NCI-H1694 (cell line): ENCODE measurements at regions not wholly inside any gene's neighbourhood (a gene's known extent, or its start where the extent isn't known, plus 50 kb on each side); places are given as distances from the start of the nearest gene placed in this dataset.
"Not testable (repeated sequence)": the region's sequence is repeated elsewhere in the genome, so short reads cannot be mapped to it uniquely, and the experiment has no call there.

ENCODE experiments used
- DNase-seq: peaks from one replicate; lab custom pipeline; 2025; lab: John Stamatoyannopoulos, UW

- no peak for DNase-seq
Measured at GRCh38 chr6:135722190-135722589, 129.3 kb upstream of the PDE7B start.

DNA sequence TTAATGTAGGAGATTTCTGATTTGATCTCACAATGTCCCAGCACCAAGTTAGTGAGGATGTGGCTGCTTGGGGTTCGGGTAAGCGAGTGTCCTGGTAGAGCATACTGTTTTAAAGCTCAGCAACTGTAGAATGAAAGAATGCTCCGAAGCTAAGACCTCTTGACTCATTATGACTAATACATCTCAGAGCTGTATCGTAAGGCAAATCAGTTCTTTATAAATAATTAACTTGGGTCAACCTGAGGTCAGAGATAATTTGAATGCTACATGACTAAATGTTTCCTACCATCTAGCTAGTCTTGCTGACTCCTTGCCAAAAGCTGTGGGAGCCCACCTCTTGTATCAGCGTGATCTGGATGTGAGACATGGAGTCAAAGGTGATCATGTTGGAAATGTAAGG is 128.8 kb upstream of the PDE7B start:
- no peak for DNase-seq

- DNase-seq, result no peak
Measured at GRCh38 chr6:135728589-135728988, 122.9 kb upstream of the PDE7B start.

DNA sequence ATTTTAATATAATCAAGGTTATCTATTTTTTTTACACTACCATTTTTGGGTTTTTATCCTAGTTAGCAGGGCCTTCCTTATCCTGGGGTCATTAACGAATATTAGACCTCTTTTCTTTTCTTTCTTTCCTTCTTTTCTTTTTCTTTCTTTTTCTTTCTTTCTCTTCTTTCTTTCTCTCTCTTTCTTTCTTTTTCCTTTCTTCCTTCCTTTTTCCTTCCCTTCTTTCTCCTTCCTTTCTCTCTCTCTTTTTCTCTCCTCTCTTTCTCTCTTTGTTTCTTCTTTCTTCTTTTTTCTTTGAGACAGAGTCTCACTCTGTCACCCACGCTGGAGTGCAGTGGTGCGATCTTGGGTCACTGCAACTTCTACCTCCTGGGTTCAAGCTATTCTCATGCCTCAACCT is 120.4 kb upstream of the PDE7B start:
- DNase-seq, result no peak

DNA sequence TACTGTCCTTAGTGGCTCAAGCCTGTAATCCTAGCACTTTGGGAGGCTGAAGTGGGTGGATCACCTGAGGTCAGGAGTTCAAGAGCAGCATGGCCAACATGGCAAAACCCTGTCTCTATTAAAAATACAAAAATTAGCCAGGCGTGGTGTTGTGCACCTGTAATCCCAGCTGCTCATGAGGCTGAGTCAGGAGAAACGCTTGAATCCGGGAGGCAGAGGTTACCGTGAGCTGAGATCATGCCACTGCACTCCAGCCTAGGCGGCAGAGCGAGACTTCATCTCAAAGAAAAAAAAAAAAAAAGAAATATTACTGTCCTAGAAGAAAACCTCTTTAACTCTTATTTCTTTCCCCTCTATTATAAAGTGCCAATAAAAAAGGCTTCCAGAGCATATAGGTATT is 115.2 kb upstream of the PDE7B start:
- not testable (repeated sequence) for DNase-seq

DNA sequence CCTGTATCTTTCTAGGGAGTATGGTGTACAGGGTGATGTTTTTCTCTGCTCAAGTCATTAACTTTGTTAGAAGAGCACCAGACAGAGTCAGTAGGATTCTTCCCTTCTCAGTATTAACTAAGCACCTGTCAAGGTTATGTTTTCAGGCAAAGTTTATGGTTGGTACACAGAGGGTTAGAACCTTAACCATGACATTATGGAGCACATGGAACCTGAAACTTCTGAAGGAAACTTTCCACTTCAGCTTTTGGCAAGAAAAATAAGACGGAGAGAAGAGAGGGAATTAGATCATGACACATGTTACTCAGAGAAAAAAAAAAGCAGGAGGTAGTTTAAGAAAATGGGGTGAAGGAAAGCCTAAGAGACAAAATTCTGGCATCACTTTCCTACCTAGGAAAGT is 112.9 kb upstream of the PDE7B start:
- no peak for DNase-seq

- no peak for DNase-seq
Measured at GRCh38 chr6:135739288-135739687, 112.2 kb upstream of the PDE7B start.

DNA sequence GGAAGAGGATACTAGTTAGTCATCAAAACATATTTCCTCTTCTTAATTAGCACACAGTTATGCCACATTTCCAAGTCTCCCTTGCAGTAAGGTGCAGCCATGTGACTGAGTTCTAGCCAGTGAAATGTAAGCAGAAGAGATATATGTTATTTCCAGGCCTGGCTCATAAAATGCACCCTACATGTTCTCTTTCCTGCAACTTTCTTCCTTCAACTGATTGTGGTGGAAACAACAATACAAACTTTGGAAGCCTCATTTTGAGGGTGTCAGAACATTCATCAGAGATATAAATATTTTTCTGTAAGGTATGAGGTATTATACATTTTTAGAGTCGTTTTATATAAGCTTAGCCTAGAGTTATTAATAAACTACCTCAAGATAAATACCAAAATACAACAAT is 110.9 kb upstream of the PDE7B start:
- no peak for DNase-seq

GRCh38 chr6:135743476-135743875 is 108.0 kb upstream of the PDE7B start:
- DNase-seq, result no peak

DNA sequence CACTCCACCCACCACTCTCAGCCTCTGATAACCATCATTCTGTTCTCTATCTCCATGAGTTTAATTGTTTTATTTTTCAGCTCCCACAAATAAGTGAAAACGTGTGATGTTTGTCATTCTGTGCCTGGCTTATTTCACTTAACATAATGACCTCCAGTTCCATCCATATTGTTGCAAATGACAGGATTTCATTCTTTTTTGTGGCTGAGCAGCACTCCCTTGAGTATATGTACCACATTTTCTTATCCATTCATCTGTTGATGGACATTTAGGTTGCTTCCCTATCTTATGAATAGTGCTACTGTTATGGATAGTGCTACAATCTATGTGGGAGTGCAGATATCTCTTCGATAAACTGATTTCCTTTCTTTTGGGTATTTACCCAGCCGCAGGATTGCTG is 103.3 kb upstream of the PDE7B start:
- DNase-seq, result no peak

GRCh38 chr6:135750081-135750480 is 101.4 kb upstream of the PDE7B start:
- no peak for DNase-seq

GRCh38 chr6:135753196-135753595 is 98.3 kb upstream of the PDE7B start:
- no peak for DNase-seq

- no peak for DNase-seq
Measured at GRCh38 chr6:135759831-135760230, 91.7 kb upstream of the PDE7B start.

DNA sequence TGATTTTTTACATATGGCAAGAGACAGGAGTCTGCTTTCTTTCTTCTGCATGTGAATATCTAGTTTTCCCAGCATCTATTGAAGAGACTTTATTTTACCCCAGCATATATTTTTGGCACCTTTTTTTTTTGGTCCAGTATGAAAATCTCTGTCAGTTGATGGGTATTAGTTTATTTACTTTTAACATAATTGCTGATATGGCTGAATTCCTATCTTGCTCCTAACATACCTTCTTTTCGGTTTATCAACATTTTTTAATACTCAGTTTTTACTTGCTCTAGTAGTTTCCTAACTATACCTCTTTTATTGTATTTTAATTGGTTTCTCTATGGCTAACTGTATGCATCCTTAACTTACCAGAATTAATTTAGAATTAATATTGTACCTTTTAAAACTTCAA is 77.5 kb upstream of the PDE7B start:
- DNase-seq, result no peak

GRCh38 chr6:135779213-135779612 is 72.3 kb upstream of the PDE7B start:
- DNase-seq, result no peak

GRCh38 chr6:135780326-135780725 is 71.2 kb upstream of the PDE7B start:
- DNase-seq, result no peak

DNA sequence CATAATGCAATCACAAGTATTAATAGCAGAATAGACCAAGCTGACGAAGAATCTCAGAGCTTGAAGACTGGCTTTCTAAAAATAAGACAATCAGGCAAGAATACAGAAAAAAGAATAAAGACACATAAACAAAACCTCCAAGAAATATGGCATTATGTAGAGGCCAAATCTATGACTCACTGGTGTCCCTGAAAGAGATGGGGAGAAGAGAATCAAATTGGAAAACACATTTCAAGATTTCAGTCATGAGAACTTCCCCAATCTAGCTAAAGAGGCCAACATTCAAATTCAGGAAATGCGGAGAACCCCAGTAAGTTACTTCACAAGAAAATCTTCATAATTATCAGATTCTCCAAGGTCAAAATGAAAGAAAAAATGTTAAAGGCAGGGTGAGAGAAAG is 69.0 kb upstream of the PDE7B start:
- DNase-seq, result no peak

- peak; percentile 7 for DNase-seq
Measured at GRCh38 chr6:135784507-135784906, 67.0 kb upstream of the PDE7B start.

- DNase-seq, result no peak
Measured at GRCh38 chr6:135789375-135790050, 62.0 kb upstream of the PDE7B start.

DNA sequence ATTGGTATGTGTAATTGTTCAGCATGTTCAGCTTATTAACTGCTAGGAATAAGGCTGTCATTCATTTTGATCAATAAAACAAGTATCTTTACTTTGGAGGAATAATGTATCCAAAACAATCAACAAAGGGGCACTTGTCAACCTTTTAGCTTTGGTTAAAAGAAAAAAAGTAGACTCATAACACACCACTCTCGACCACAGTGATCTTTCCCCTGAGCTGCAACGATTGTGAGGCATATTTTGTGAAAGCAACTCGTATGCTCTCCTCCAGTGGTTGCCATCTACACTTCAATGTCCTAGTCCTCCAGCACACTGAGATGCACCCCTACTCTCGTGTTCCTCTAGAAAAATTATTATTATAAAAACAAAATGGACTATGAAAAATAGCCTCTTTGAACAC is 60.1 kb upstream of the PDE7B start:
- no peak for DNase-seq

GRCh38 chr6:135796643-135797305 is 54.7 kb upstream of the PDE7B start:
- DNase-seq, result peak; percentile 80

DNA sequence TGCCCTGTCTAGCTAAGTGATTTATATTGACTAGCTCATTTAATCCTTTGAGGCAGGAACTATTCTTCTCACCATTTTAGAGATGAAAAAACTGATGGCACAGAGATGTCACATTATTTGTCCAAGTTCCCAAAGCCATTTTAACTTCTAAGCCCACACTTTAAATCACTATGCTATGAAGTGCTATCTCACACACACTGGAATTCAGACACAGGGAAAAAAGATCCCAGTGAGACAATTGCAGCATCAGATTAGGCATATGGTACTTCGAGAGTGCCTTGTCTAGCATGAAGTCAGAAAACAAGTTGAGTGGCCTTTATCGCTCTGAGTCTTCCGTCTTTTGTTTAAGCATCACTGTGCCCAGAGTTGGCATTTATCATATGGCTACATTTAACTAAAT is 54.1 kb upstream of the PDE7B start:
- no peak for DNase-seq

DNA sequence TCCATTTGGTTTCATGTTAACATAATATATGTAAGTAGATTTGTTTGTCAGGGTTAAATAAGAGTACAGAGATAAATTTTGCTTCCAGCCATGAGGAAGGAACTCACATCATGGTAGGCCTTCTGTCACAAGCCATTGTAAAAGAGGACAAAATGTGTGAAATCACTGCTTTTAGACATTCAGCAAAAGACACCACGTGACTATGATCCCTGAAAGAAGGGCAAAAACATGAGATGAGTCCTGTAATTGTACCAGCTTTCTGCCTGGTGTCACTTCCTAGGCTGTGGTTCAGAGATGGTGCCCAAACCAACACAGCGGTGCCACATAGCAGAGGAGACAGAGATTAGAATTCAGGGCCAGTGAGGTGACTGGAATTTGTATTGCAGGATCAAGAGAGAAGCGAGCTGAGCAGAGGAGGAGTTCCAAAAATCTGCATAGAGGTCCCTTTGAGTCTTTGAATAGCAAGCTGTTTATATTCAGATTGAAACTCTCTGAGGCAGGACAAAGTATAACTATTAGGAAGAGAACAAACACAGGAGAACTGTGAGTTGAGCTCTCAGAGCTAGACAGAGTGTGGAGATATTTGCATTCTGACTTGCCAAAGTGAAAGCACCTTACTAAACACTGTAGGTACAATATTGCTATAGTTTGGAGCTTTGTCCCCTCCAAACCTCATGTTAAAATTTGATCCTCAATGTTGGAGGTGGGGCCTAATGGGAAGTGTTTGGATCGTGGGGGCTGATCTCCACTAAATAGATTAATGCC is 52.6 kb upstream of the PDE7B start:
- no peak for DNase-seq
